SKM-1 (cell line): ENCODE measurements at regions not wholly inside any gene's neighbourhood (a gene's known extent, or its start where the extent isn't known, plus 50 kb on each side); places are given as distances from the start of the nearest gene placed in this dataset.

Experiments
- DNase-seq: peaks from one replicate; lab custom pipeline; 2025; ENCODE audit not compliant: unreplicated experiment; lab: John Stamatoyannopoulos, UW

- no peak for DNase-seq
These were observed 527.2 kb downstream of the FLRT2 start for GRCh38 chr14:86057018-86057667.

- DNase-seq, result no peak
These were observed 525.6 kb downstream of the FLRT2 start for GRCh38 chr14:86055512-86056075.

- DNase-seq, result no peak
These were observed 522.9 kb downstream of the FLRT2 start for GRCh38 chr14:86052868-86053267.

- no peak for DNase-seq
These were observed 520.8 kb downstream of the FLRT2 start for GRCh38 chr14:86050757-86051156.

- DNase-seq, result no peak
These were observed 520.2 kb downstream of the FLRT2 start for GRCh38 chr14:86050072-86050683.

GRCh38 chr14:86039176-86039575 is 509.2 kb downstream of the FLRT2 start:
- no peak for DNase-seq

- DNase-seq, result peak; percentile 12
These were observed 508.6 kb downstream of the FLRT2 start for GRCh38 chr14:86038387-86039042.

- no peak for DNase-seq
These were observed 505.9 kb downstream of the FLRT2 start for GRCh38 chr14:86035882-86036281.

GRCh38 chr14:86027990-86028389 is 498.0 kb downstream of the FLRT2 start:
- no peak for DNase-seq

- DNase-seq, result no peak
These were observed 497.2 kb downstream of the FLRT2 start for GRCh38 chr14:86027144-86027543.

- no peak for DNase-seq
These were observed 492.2 kb downstream of the FLRT2 start for GRCh38 chr14:86022031-86022629.

- DNase-seq, result no peak
These were observed 490.9 kb downstream of the FLRT2 start for GRCh38 chr14:86020841-86021240.

- DNase-seq, result no peak
These were observed 486.0 kb downstream of the FLRT2 start for GRCh38 chr14:86015941-86016340.

- DNase-seq, result no peak
These were observed 485.6 kb downstream of the FLRT2 start for GRCh38 chr14:86015511-86015910.

- no peak for DNase-seq
These were observed 483.7 kb downstream of the FLRT2 start for GRCh38 chr14:86013641-86014040.

GRCh38 chr14:86012461-86012860 is 482.5 kb downstream of the FLRT2 start:
- DNase-seq, result no peak

GRCh38 chr14:86003998-86004397 is 474.1 kb downstream of the FLRT2 start:
- DNase-seq, result no peak

GRCh38 chr14:85996551-85996950 is 466.6 kb downstream of the FLRT2 start:
- DNase-seq, result no peak

GRCh38 chr14:85991156-85991555 is 461.2 kb downstream of the FLRT2 start:
- no peak for DNase-seq

GRCh38 chr14:85987907-85988306 is 458.0 kb downstream of the FLRT2 start:
- DNase-seq, result no peak

GRCh38 chr14:85987292-85987691 is 457.3 kb downstream of the FLRT2 start:
- no peak for DNase-seq
